Fibroblast of mammary gland (primary cell): ENCODE measurements at regions not wholly inside any gene's neighbourhood (a gene's known extent, or its start where the extent isn't known, plus 50 kb on each side); places are given as distances from the start of the nearest gene placed in this dataset.
"Not testable (repeated sequence)": the region's sequence is repeated elsewhere in the genome, so short reads cannot be mapped to it uniquely, and the experiment has no call there.

Experiments used
- DNase-seq: peaks from one replicate; pipeline ENCODE4 v3.0.0-alpha.2; 2010; ENCODE audit warnings: low read depth
- H3K4me3 ChIP-seq: 2 replicates; pipeline ENCODE4 v1.5.1; 2011; ENCODE audit warnings: low read depth, mild to moderate bottlenecking, low read length, moderate library complexity; ENCODE audit not compliant: control insufficient read depth
- TF ChIP-seq, protein P1 (sequence below): conservative IDR thresholded peaks from 2 replicates; pipeline ENCODE4 v1.5.1; 2011; ENCODE audit warnings: low read depth, low read length, inconsistent platforms; ENCODE audit not compliant: control insufficient read depth, insufficient read depth

DNA sequence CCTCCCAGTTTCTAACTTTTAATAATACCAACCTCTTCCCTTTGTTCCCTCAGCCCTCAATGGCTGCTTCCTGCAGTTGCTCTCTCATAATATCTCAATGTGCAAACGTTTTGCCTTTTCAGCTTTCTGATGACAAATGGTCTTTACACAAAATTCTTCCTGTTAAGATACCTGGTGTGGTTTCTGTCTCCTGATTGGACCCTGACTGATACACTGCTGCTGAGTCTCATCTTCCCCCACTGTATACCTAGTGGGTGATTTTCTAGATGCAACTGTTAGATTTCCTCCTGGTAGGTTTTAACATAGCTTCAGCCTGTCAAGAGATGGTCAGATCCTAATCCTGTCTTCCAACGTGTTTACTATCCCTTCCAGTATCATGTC, 147.9 kb upstream of the TOP1 start:
- DNase-seq = no peak
- TF ChIP-seq, protein P1, sequence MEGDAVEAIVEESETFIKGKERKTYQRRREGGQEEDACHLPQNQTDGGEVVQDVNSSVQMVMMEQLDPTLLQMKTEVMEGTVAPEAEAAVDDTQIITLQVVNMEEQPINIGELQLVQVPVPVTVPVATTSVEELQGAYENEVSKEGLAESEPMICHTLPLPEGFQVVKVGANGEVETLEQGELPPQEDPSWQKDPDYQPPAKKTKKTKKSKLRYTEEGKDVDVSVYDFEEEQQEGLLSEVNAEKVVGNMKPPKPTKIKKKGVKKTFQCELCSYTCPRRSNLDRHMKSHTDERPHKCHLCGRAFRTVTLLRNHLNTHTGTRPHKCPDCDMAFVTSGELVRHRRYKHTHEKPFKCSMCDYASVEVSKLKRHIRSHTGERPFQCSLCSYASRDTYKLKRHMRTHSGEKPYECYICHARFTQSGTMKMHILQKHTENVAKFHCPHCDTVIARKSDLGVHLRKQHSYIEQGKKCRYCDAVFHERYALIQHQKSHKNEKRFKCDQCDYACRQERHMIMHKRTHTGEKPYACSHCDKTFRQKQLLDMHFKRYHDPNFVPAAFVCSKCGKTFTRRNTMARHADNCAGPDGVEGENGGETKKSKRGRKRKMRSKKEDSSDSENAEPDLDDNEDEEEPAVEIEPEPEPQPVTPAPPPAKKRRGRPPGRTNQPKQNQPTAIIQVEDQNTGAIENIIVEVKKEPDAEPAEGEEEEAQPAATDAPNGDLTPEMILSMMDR = no peak
- no peak overlapping the region for H3K4me3 ChIP-seq

DNA sequence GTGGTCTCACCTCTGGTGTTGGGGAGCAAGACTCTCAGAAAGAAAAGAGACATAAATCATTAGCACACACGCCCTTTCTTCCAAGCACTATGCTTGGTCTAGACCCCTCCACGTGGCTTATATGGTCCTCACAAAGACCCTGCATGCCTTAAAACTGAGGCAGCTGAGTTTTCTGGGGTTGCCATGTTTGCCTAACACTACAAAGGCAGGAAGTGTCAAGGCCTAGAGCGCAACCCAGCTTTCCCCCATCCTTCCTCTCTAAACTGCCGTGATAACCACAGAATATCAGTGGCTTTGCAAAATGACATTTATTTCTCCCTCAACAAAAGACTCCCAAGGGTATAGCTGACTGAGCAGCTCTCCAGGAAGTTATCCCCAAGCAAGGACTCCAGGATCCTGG, 146.5 kb upstream of the TOP1 start:
- TF ChIP-seq, protein P1 = no peak
- no peak for DNase-seq

DNA sequence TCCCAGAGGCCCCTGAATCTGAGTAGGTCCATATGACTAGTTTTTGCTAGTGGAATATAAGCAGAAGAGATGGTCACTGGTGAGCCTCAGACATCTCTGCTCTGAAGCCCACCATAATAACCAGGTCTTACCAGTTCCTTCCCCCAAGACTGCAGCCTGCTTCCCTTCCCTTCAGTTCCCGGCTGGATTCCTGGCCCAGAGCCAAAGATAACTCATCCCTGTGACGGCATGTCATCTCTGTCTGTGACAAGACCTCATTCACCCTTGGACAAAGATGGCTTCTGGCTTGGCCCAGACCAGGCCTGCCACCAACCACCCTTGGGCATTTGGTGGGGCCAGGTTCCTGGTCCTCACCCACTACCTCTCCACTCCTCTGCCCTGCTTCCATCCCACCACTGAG, 145.5 kb upstream of the TOP1 start:
- TF ChIP-seq, protein P1 = no peak
- DNase-seq = no peak
- H3K4me3 ChIP-seq = no peak overlapping the region

More for the DNA sequence above, 146.5 kb upstream of the TOP1 start:
- H3K4me3 ChIP-seq = no peak overlapping the region

DNA sequence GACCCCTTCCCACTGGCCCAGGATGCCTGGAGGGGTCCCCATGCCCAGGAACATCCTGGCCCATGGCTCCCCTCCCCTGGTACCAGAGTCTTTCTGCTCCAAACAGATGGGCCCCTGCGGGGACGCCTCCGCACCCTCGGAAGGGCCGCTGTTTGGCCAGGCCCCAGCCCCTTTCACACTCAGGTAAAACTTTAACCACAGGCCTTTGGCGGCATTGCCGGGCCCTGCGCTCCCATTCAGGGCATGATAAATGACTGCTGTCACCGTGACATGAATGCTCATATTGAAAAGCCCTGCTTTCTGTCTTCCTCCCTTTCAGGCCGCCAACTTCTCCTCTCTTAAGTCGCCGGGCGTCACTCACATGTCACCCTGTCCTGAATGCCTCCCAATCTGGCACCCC, 141.5 kb upstream of the TOP1 start:
- H3K4me3 ChIP-seq = no peak overlapping the region
- TF ChIP-seq, protein P1 = no peak
- no peak for DNase-seq

DNA sequence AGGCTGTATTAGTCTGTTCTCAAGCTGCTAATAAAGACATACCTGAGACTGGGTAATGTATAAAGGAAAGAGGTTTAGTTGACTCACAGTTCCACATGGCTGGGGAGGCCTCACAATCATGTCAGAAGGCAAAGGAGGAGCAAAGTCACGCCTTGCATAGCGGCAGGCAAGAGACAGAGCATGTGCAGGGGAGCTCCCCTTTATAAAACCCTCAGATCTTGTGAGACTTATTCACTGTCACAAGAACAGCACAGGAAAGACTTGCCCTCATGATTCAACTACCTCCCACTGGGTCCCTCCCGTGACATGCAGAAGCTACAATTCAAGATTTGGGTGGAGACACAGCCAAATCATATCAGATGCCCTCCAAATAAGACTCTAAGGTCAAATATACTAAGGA, 139.4 kb upstream of the TOP1 start:
- DNase-seq = not testable (repeated sequence)

DNA sequence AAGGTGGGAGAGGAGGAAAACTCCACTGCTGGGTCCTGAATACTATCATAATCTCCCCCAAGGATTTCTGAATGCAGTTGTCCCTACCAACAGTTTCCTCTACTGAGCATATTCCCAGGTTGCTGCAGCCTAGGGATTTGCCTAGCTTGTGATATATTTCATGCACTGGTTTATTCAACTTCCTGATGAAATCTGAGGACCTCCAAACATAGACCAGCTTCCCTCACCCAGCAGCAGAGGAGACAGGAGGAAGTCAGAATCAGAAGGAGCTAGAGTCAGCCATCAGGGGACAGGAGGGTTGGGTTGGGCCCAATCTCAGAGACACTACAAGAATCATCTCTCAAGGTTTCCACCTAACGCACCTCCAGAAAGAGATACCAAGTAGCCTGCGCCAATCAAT, 138.4 kb upstream of the TOP1 start:
- TF ChIP-seq, protein P1 = no peak
- DNase-seq = no peak
- H3K4me3 ChIP-seq = no peak overlapping the region

More for the DNA sequence above, 139.4 kb upstream of the TOP1 start:
- H3K4me3 ChIP-seq = not testable (repeated sequence)

DNA sequence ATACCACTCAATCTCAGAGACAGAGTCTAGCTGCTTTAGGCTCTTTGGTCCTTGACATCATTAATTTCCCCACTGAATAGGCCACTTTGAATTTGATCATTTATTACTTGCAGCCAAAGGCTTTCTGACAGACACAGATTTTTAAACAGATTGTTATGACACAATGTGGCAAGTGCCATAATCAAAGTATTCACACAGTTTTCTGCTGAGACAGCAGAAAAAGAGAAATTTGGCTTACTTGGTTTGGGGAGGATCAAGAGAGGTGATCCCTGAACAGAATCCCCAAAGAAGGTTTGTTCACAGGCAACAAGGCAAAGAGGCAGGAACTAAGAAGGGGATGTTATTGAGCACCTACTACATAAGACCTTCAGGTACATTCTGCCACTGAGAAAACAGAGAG, 138.0 kb upstream of the TOP1 start:
- H3K4me3 ChIP-seq = no peak overlapping the region
- DNase-seq = no peak
- TF ChIP-seq, protein P1 = no peak
